Activated T-helper 1 cell treated with anti-CD3 and anti-CD28 coated beads, Interleukin-12 subunit alpha, Interleukin-12 subunit beta, Interleukin-2, Interleukin-4 antibody, amounts not matched to agents 30 ng/mL and 10 ng/mL and 1 ng/mL, durations not matched to agents 14 hours and 24 hours and 36 hours (primary cell): ENCODE measurements at regions not wholly inside any gene's neighbourhood (a gene's known extent, or its start where the extent isn't known, plus 50 kb on each side); places are given as distances from the start of the nearest gene placed in this dataset.

ENCODE experiments used
- DNase-seq: peaks from one replicate; pipeline ENCODE4 v3.0.0; 2021; ENCODE audit warnings: low spot score
- H3K27ac Mint-ChIP-seq: one replicate; pipeline ENCODE4 v1.8.0; 2021; ENCODE audit warnings: mild to moderate bottlenecking, mixed read lengths
- H3K27me3 Mint-ChIP-seq: one replicate; pipeline ENCODE4 v1.8.0; 2022; ENCODE audit warnings: mild to moderate bottlenecking, moderate library complexity, mixed read lengths; ENCODE audit not compliant: insufficient read depth
- H3K36me3 Mint-ChIP-seq: one replicate; pipeline ENCODE4 v1.8.0; 2021; ENCODE audit warnings: low read depth, mixed read lengths
- H3K4me1 Mint-ChIP-seq: one replicate; pipeline ENCODE4 v1.8.0; 2021; ENCODE audit warnings: low read depth, mixed read lengths
- H3K4me3 Mint-ChIP-seq: one replicate; pipeline ENCODE4 v1.8.0; 2021; ENCODE audit warnings: mild to moderate bottlenecking, moderate library complexity, mixed read lengths
- H3K9me3 Mint-ChIP-seq: one replicate; pipeline ENCODE4 v1.8.0; 2021; ENCODE audit warnings: mixed read lengths
- intact Hi-C: fragments of 100-400 bp; cut with micrococcal nuclease; formaldehyde crosslinking; loops from one replicate; pipeline ENCODE4 v1.15.1; 2024

DNA sequence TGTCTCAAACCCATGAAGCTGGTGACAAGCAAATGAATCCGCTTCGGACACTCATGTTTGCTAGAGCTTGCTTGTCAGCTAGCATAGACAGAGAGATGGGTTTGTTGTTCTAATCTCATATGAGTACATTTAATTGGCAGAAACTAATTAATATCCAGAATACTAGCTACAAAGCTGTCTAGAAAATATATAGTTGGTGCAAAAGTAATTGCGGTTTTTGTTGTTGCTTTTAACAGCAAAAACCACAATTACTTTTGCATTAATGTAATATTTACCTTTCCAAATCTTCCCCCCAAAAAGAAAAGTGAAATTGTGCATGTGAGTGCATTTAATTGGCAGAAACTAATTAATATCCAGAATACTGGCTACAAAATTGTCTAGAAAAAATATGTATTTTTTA, 1115.2 kb downstream of the TDRD15 start:
- no peak for DNase-seq
- Mint-ChIP-seq H3K4me3 (no peak overlapping the region), H3K36me3 (no peaks in the 10 kb centered on the region), H3K4me1 (no peaks in the 10 kb centered on the region), H3K9me3 (no peaks in the 10 kb centered on the region), H3K27me3 (no peaks in the 10 kb centered on the region), H3K27ac (no peak overlapping the region)
- intact Hi-C loops, result no loop called here

DNA sequence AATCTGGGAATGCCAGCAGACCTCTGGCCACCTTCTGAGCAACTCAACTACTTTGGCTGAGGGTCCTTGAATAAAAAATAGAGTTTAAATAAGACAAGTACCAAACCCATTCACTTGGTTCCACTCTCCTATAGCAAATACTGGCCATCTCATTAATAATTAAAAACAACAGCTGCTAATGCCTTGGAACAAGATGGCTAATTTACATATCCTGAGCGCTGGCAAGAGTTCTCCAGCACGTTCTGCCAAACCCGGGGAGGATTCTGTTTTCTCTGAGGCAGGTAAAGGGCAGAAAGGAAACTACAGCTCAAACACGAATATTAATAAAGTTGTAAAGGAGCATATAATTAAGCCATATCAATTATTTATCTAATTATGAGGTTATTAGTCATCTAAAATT, 1123.7 kb downstream of the TDRD15 start:
- H3K4me1 Mint-ChIP-seq, result no peaks in the 10 kb centered on the region
- intact Hi-C loops, result no loop called here
- no peaks in the 10 kb centered on the region for H3K36me3 Mint-ChIP-seq
- peaks cover 5% of the 10 kb centered on the region for H3K9me3 Mint-ChIP-seq
- DNase-seq, result no peak
- no peak overlapping the region for H3K27ac Mint-ChIP-seq
- no peak overlapping the region for H3K4me3 Mint-ChIP-seq
- H3K27me3 Mint-ChIP-seq, result no peaks in the 10 kb centered on the region

DNA sequence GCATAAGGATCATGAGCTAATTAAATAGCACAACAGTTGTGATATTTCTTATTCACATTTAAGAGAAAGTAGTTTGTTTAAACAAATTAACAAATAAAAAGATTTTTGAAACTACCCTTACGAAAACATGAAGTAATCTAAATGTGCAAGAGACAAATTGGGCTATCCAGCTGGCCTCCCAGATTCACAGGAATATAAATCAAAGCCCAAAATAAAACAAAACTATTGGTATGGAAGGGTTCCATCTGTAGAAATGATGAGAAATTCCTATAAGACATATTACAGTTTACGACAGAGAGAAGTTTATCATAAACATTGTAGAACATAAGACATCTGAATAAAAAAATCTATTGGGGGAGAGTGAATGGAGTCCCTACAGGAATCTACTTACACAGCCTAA, 1125.1 kb downstream of the TDRD15 start:
- no peak for DNase-seq
- Mint-ChIP-seq H3K27ac (no peak overlapping the region), H3K4me1 (no peaks in the 10 kb centered on the region), H3K27me3 (no peaks in the 10 kb centered on the region), H3K9me3 (peaks cover 5% of the 10 kb centered on the region), H3K4me3 (no peak overlapping the region), H3K36me3 (no peaks in the 10 kb centered on the region)
- intact Hi-C loops, result no loop called here

DNA sequence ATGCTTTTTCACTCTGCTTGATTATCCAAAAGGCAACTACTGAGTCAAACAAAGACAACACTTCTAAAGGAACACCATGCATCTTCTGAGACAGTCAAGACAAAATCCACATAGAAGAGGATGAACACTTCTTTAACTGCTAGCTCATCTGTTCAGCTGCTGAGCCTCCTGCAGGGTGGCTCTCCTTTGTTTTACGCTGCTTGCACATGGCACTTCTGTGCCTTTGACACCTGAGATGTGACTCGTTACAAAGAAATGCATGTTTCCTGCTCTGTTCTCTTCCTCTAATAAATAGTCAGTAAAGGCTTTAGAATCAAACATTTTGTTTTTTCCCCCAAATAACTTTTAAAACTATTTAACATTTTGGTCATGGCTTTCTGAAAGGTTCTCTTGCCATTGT, 1129.4 kb downstream of the TDRD15 start:
- H3K27me3 Mint-ChIP-seq, result no peaks in the 10 kb centered on the region
- intact Hi-C loops, result no loop called here
- no peak overlapping the region for H3K4me3 Mint-ChIP-seq
- H3K4me1 Mint-ChIP-seq, result no peaks in the 10 kb centered on the region
- no peak overlapping the region for H3K27ac Mint-ChIP-seq
- peaks cover 4% of the 10 kb centered on the region for H3K9me3 Mint-ChIP-seq
- no peak for DNase-seq
- no peaks in the 10 kb centered on the region for H3K36me3 Mint-ChIP-seq

DNA sequence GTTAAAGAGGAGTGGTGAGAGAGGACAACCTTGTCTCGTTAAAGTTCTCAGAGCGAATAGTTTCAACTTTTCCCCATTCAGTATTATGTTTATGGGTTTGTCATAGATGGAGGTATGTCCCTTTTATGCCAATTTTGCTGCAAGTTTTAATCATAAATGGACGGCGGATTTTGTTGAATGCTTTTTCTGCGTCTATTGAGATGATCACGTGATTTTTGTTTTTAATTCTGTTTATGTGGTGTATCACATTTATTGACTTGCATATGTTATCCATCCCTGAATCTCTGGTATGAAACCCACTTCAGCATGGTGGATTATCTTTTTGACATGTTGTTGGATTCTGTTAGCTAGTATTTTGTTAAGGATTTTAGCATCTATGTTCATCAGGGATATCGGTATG, 1123.8 kb upstream of the KLHL29 start:
- H3K4me1 Mint-ChIP-seq, result no peaks in the 10 kb centered on the region
- intact Hi-C loops, result no loop called here
- no peaks in the 10 kb centered on the region for H3K36me3 Mint-ChIP-seq
- no peak overlapping the region for H3K4me3 Mint-ChIP-seq
- H3K27ac Mint-ChIP-seq, result no peak overlapping the region
- no peak for DNase-seq
- peaks cover 6% of the 10 kb centered on the region for H3K9me3 Mint-ChIP-seq
- H3K27me3 Mint-ChIP-seq, result no peaks in the 10 kb centered on the region

DNA sequence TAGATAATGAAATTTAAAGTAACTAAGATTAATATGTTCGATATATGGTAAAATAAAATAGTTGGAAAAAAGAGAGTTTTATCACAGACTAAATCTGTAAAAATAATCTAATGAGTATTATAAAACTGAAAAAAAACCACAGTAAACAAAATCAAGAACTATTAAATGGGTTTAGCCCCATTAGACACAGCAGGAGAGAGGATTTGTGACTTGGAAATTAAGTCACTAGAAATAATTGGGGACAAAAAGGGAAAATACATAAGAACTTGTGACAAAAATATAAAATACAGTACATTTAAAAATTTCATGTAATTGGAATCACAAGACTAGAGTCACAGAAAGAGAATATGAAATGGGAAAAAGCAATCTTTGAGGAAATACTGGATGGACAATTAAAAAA, 1114.6 kb upstream of the KLHL29 start:
- Mint-ChIP-seq H3K4me1 (no peaks in the 10 kb centered on the region), H3K27me3 (no peaks in the 10 kb centered on the region), H3K36me3 (no peaks in the 10 kb centered on the region), H3K4me3 (no peak overlapping the region), H3K9me3 (peaks cover 10% of the 10 kb centered on the region), H3K27ac (no peak overlapping the region)
- no peak for DNase-seq
- intact Hi-C loops, result no loop called here

DNA sequence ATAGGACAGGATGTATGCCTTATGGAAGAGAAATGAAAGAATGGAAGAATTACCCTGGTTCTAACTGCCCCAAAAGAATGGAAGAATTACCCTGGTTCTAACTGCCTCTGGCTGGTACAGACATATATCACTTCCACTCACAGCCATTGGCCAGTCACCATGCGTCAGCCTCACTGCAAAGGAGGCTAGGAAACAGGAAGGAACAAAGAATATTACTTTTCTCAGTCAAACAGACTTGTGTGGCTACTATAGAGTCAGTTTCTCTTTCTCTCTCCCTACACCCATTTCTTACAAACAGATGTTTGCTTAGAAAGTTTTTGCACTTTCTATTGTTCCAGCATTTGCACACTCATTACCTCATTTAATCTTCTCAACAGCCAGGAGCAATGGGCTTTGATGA, 1111.1 kb upstream of the KLHL29 start:
- intact Hi-C loops, result no loop called here
- Mint-ChIP-seq H3K36me3 (no peaks in the 10 kb centered on the region), H3K9me3 (peaks cover 10% of the 10 kb centered on the region)

DNA sequence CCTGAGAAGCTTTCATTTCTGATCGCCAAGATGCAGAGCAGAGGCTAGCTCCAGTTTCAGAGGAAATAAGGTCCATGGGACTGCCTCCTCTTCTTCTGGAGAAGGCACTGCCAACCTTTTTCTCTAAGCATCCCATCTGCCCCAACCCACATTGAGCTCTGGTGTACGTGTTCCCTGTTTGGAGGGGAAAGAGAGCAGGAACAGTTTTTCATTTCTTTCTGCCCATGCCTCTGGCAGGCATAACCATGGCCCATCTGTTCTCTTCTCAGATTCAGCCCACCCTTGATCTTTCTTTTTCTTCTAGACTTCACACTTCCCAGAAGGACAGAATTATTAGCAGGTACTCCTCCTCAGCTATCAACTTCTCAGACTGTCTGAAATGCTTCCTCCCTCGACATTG, 1110.3 kb upstream of the KLHL29 start:
- DNase-seq, result no peak
- Mint-ChIP-seq H3K4me1 (no peaks in the 10 kb centered on the region), H3K9me3 (peaks cover 10% of the 10 kb centered on the region), H3K4me3 (no peak overlapping the region), H3K27me3 (no peaks in the 10 kb centered on the region), H3K27ac (no peak overlapping the region), H3K36me3 (no peaks in the 10 kb centered on the region)
- intact Hi-C loops, result no loop called here

More for the DNA sequence above, 1111.1 kb upstream of the KLHL29 start:
- DNase-seq, result no peak
- Mint-ChIP-seq H3K4me1 (no peaks in the 10 kb centered on the region), H3K4me3 (no peak overlapping the region), H3K27ac (no peak overlapping the region), H3K27me3 (no peaks in the 10 kb centered on the region)

DNA sequence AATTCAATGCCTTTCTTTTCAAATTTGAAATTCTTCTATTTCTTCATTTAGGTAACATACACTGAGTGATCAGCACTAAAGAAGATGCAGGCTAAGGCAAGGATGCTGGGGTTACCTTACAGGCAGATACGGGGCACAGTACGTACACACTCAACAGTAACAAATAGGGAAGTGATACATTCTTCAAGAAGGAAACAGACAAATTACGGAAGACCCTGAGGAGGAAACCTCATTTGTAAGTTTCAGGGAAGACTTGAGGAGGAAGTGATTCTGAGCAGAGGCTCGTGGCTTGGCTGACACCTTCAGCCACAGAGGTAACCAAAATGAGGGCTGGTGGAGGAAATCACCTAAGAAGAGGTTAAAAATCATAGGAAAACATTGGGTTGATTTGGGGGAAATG, 1108.3 kb upstream of the KLHL29 start:
- no peaks in the 10 kb centered on the region for H3K36me3 Mint-ChIP-seq
- no peak overlapping the region for H3K4me3 Mint-ChIP-seq
- DNase-seq, result no peak
- no peak overlapping the region for H3K27ac Mint-ChIP-seq
- H3K9me3 Mint-ChIP-seq, result peaks cover 3% of the 10 kb centered on the region
- no peaks in the 10 kb centered on the region for H3K4me1 Mint-ChIP-seq
- intact Hi-C loops, result no loop called here
- no peaks in the 10 kb centered on the region for H3K27me3 Mint-ChIP-seq

DNA sequence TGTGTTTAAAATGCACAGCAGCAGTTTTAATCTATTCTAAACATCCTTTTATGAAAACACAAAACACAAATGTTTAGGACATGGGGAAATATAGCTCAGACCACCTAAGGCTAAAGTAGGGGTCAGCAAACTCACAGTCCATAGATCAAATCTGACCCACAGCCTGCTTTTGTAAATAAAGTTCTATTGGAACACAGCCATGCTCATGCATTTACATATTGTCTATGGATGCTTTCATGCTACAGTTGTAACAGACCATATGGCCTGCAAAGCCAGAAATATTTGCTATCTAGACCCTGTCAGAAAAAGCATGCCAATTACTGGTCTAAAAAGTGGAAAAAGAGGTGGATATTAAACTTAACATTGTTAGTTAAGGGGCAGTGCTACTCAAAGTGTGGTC, 1105.4 kb upstream of the KLHL29 start:
- H3K4me3 Mint-ChIP-seq, result no peak overlapping the region
- H3K9me3 Mint-ChIP-seq, result no peaks in the 10 kb centered on the region
- no peaks in the 10 kb centered on the region for H3K36me3 Mint-ChIP-seq
- H3K27me3 Mint-ChIP-seq, result no peaks in the 10 kb centered on the region
- H3K4me1 Mint-ChIP-seq, result no peaks in the 10 kb centered on the region
- no peak for DNase-seq
- H3K27ac Mint-ChIP-seq, result no peak overlapping the region
- intact Hi-C loops, result no loop called here

DNA sequence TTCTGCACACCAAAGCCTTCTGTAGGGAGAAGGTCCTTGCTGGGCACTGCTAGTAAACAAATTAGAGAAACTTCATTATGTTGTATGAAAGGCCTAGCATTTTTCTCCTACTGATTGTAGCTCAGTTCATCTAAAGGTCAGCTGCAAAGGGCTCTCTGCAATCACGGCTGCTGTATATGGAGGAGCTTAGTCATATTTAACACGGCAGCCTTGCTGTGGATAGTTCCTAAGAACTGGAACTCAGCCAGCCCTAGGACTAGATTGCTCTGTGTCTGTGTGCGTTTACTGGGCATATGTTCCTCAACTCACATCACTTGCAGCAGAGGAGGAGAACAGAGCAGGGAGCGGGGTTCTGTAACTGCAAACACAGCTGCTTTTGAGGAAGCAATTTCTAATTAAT, 1103.9 kb upstream of the KLHL29 start:
- no peak for DNase-seq
- Mint-ChIP-seq H3K36me3 (no peaks in the 10 kb centered on the region), H3K4me3 (no peak overlapping the region), H3K27ac (no peak overlapping the region), H3K9me3 (no peaks in the 10 kb centered on the region), H3K4me1 (no peaks in the 10 kb centered on the region), H3K27me3 (no peaks in the 10 kb centered on the region)
- intact Hi-C loops, result no loop called here

DNA sequence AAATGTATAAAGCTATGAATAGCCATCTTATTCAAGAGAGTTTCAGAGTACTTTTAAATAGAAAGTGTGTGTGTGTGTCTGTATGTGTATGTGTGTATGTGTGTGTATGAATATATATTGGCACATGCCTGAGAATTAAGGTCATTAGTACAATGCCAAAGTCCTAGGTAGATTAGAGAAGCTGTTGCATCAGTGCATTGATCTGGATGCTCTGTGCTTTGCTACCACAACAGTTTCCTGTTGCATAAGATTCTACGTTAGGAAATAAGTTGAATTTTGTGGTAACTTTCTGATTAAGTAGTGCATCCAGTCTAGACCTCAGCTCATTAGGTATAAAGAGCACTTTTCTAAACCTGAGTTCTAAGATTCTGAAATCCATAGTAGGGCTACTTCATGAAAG, 1102.8 kb upstream of the KLHL29 start:
- DNase-seq, result no peak
- Mint-ChIP-seq H3K4me1 (no peaks in the 10 kb centered on the region), H3K27ac (no peak overlapping the region), H3K27me3 (no peaks in the 10 kb centered on the region), H3K9me3 (no peaks in the 10 kb centered on the region), H3K4me3 (no peak overlapping the region), H3K36me3 (no peaks in the 10 kb centered on the region)
- intact Hi-C loops, result no loop called here

DNA sequence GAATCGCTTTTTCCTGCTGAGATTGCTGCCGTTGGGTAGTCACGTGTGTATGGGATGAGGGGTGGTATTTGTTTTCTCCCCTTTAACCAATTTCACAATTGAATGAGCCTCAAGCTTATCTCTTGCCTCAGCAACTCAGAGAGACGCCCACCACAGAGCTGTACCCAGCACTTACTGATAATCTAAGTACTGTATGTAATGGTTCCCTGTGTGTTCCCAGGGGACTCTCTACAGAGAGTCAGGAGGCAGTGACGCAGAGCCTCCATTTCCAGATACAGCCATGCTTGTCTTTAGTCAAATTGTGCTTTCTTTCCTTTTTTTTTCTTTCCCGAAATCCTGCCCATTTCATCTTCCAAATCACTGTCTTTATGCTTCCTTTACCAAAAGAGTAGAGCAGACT, 1102.1 kb upstream of the KLHL29 start:
- Mint-ChIP-seq H3K36me3 (no peaks in the 10 kb centered on the region), H3K9me3 (no peaks in the 10 kb centered on the region), H3K27me3 (no peaks in the 10 kb centered on the region), H3K27ac (no peak overlapping the region), H3K4me3 (no peak overlapping the region), H3K4me1 (no peaks in the 10 kb centered on the region)
- intact Hi-C loops, result no loop called here
- no peak for DNase-seq

DNA sequence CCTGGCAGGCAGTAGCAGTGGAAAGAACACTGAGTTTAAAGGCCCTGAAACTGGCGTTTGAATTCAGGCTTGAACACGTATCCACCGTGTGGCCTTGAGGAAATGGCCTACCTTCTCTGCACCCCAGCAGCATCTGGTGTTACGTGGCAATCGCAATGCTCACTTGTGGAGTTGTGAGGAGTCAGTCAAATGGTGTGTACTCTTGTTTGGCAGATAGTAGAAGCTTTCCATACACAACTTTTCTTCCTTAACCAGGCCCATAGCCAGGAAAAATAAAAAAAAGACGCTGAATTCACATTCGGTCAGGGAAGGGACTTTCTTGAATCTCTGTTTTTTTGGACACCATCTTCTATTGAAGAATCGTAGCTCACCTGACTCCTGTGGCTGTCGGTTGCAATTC, 1101.5 kb upstream of the KLHL29 start:
- intact Hi-C loops, result no loop called here
- H3K36me3 Mint-ChIP-seq, result no peaks in the 10 kb centered on the region

More for the DNA sequence above, 1101.5 kb upstream of the KLHL29 start:
- no peaks in the 10 kb centered on the region for H3K9me3 Mint-ChIP-seq
- H3K27me3 Mint-ChIP-seq, result no peaks in the 10 kb centered on the region
- H3K27ac Mint-ChIP-seq, result no peak overlapping the region
- no peak for DNase-seq
- H3K4me1 Mint-ChIP-seq, result no peaks in the 10 kb centered on the region
- no peak overlapping the region for H3K4me3 Mint-ChIP-seq
